Tibial artery (tissue), 4 donors: ENCODE measurements at regions not wholly inside any gene's neighbourhood (a gene's known extent, or its start where the extent isn't known, plus 50 kb on each side); places are given as distances from the start of the nearest gene placed in this dataset.

ENCODE experiments used
- DNase-seq, 2 donors: peaks; one replicate each; pipeline ENCODE4 v3.0.0-alpha.2; 2019
- H3K27ac ChIP-seq, 2 donors: fragments of 200-600 bp; sonication (generic) in 1 of 2; 1 replicate in 1 of 2; 2 replicates in 1 of 2; pipeline ENCODE4 v1.5.1; 2018 to 2019; ENCODE audit warnings: mild to moderate bottlenecking in 1 of 2
- H3K27me3 ChIP-seq, 2 donors: fragments of 200-600 bp; sonication (generic) in 1 of 2; one replicate each; pipeline versions ENCODE4 v1.5.1 to v1.6.0; 2016 to 2019
- H3K36me3 ChIP-seq, 3 donors: fragments of 200-600 bp; sonication (generic) in 2 of 3; one replicate each; pipeline ENCODE4 v1.5.1; 2016 to 2019; ENCODE audit warnings: mild to moderate bottlenecking in 2 of 3
- H3K4me1 ChIP-seq, 4 donors: fragments of 200-600 bp; sonication (generic) in 2 of 4; 1 replicate in 3 of 4; 2 replicates in 1 of 4; pipeline ENCODE4 v1.5.1; 2016 to 2019
- H3K4me3 ChIP-seq, 2 donors: fragments of 200-600 bp; sonication (generic) in 1 of 2; 1 replicate in 1 of 2; 2 replicates in 1 of 2; pipeline ENCODE4 v1.5.1; 2018 to 2019; ENCODE audit warnings: mild to moderate bottlenecking in 2 of 2
- H3K9me3 ChIP-seq, 3 donors: fragments of 200-600 bp; sonication (generic) in 1 of 3; one replicate each; pipeline ENCODE4 v1.5.1; 2016 to 2019
- intact Hi-C: fragments of 100-400 bp; cut with DNase I; formaldehyde crosslinking; loops from one replicate; pipeline ENCODE4 v1.15.0; 2023; ENCODE audit warnings: low total_unique reads
- TF ChIP-seq, protein P1 (sequence below), 2 experiments: fragments of 200-600 bp in 1 of 2; fragments of 450-650 bp in 1 of 2; IDR thresholded peaks; one replicate each; pipeline ENCODE4 v1.5.1; 2017 to 2019; ENCODE audit warnings: antibody characterized with exemption in 2 of 2, mild to moderate bottlenecking in 1 of 2, moderate library complexity in 1 of 2

- Histone ChIP-seq H3K27ac (no peak overlapping the region), H3K36me3 (no peaks in the 10 kb centered on the region), H3K4me3 (no peak overlapping the region), H3K4me1 (peaks cover 0 to 17% (median 4%) of the 10 kb centered on the region in 4 donors), H3K27me3 (no peaks in the 10 kb centered on the region), H3K9me3 (no peaks in the 10 kb centered on the region)
- TF ChIP-seq, protein P1, sequence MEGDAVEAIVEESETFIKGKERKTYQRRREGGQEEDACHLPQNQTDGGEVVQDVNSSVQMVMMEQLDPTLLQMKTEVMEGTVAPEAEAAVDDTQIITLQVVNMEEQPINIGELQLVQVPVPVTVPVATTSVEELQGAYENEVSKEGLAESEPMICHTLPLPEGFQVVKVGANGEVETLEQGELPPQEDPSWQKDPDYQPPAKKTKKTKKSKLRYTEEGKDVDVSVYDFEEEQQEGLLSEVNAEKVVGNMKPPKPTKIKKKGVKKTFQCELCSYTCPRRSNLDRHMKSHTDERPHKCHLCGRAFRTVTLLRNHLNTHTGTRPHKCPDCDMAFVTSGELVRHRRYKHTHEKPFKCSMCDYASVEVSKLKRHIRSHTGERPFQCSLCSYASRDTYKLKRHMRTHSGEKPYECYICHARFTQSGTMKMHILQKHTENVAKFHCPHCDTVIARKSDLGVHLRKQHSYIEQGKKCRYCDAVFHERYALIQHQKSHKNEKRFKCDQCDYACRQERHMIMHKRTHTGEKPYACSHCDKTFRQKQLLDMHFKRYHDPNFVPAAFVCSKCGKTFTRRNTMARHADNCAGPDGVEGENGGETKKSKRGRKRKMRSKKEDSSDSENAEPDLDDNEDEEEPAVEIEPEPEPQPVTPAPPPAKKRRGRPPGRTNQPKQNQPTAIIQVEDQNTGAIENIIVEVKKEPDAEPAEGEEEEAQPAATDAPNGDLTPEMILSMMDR (IDR thresholded peaks at IDR 0.05), result no peak
- DNase-seq, result no peak
- intact Hi-C loops, result no loop called here
Observed at GRCh38 chr6:25002326-25003091, 66.7 kb upstream of the RIPOR2 start.

DNA sequence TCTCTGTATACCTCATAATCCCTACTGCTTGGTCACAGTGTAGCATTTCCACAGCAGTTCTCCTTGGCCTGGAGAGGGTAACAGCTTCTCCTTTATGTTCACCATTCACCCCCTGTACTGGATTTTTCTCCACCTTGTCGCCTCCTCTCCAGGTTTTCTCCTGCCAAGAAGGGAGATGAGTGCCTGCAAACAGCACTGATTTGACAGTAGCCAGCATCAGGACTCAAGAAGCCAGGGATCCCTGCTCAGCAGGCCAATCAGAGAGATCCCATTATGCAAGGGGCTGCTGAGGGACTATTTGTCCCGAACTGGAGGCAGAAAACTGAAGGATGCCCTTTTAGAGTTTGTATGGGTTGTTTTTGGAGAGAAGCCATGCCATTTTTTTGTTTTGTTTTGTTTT is 68.6 kb upstream of the RIPOR2 start:
- no peak for DNase-seq
- peaks cover 0 to 17% (median 4%) of the 10 kb centered on the region in 4 donors for H3K4me1 ChIP-seq
- H3K27me3 ChIP-seq, result no peaks in the 10 kb centered on the region
- TF ChIP-seq, protein P1 (IDR thresholded peaks at IDR 0.05), result no peak
- intact Hi-C loops, result no loop called here
- no peak overlapping the region for H3K4me3 ChIP-seq
- H3K36me3 ChIP-seq, result no peaks in the 10 kb centered on the region
- H3K27ac ChIP-seq, result no peak overlapping the region
- no peaks in the 10 kb centered on the region for H3K9me3 ChIP-seq

DNA sequence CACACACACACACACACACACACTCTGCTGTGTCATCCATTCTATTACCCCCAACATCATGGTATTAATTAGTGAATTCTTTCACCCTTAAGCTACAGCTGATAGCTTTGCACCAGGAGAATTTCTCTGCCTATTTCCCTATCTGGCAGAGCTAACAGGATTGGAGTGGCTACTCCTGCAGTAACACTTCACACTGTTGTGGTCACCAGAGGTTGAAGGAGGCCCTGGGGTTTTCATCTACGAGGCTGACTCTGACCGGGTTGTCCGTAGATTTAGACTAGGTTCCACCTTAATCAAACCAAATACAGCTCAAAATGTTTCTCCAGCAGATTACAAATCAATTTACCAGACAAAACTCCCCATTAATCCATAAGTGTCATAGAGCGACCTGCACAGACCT is 69.2 kb upstream of the RIPOR2 start:
- TF ChIP-seq, protein P1 (IDR thresholded peaks at IDR 0.05), result no peak
- no peaks in the 10 kb centered on the region for H3K27me3 ChIP-seq
- H3K4me3 ChIP-seq, result no peak overlapping the region
- peaks cover 0 to 17% (median 4%) of the 10 kb centered on the region in 4 donors for H3K4me1 ChIP-seq
- no peaks in the 10 kb centered on the region for H3K36me3 ChIP-seq
- intact Hi-C loops, result no loop called here
- no peaks in the 10 kb centered on the region for H3K9me3 ChIP-seq
- no peak for DNase-seq
- no peak overlapping the region for H3K27ac ChIP-seq

- H3K36me3 ChIP-seq, result no peaks in the 10 kb centered on the region
- H3K4me3 ChIP-seq, result no peak overlapping the region
- H3K27ac ChIP-seq, result peak overlapping the region in 1 of 2 donors; percentile 25
- TF ChIP-seq, protein P1 (IDR thresholded peaks at IDR 0.05), result no peak
- no peaks in the 10 kb centered on the region for H3K9me3 ChIP-seq
- H3K27me3 ChIP-seq, result no peaks in the 10 kb centered on the region
- H3K4me1 ChIP-seq, result peaks cover 0 to 25% (median 7%) of the 10 kb centered on the region in 4 donors
- no peak for DNase-seq
- intact Hi-C loops, result no loop called here
Observed at GRCh38 chr6:25006075-25006474, 70.3 kb upstream of the RIPOR2 start.

- Histone ChIP-seq H3K27me3 (no peaks in the 10 kb centered on the region), H3K9me3 (no peaks in the 10 kb centered on the region), H3K4me3 (no peak overlapping the region), H3K4me1 (peaks cover 0 to 28% (median 9%) of the 10 kb centered on the region in 4 donors), H3K27ac (peak overlapping the region; percentile 25 to 27), H3K36me3 (no peaks in the 10 kb centered on the region)
- TF ChIP-seq, protein P1 (IDR thresholded peaks at IDR 0.05), result no peak
- intact Hi-C loops, result no loop called here
- peak; percentile 77 to 78 for DNase-seq
Observed at GRCh38 chr6:25006565-25007001, 70.8 kb upstream of the RIPOR2 start.
